Vagina (tissue), 2 donors: ENCODE measurements at regions not wholly inside any gene's neighbourhood (a gene's known extent, or its start where the extent isn't known, plus 50 kb on each side); places are given as distances from the start of the nearest gene placed in this dataset.

ENCODE experiments used
- DNase-seq, 2 donors: peaks; one replicate each; pipeline ENCODE4 v3.0.0-alpha.2; 2017; ENCODE audit errors: extremely low spot score in 2 of 2
- H3K27ac ChIP-seq: fragments of 200-600 bp; sonication (generic); one replicate; pipeline ENCODE4 v1.5.1; 2019
- H3K27me3 ChIP-seq: fragments of 200-600 bp; sonication (generic); one replicate; pipeline ENCODE4 v1.5.1; 2019
- H3K36me3 ChIP-seq, 2 donors: fragments of 200-600 bp; sonication (generic); one replicate each; pipeline ENCODE4 v1.5.1; 2017 to 2019
- H3K4me1 ChIP-seq: fragments of 200-600 bp; sonication (generic); one replicate; pipeline ENCODE4 v1.5.1; 2019
- H3K4me3 ChIP-seq, 2 donors: fragments of 200-600 bp; sonication (generic); 1 replicate in 1 of 2; 2 replicates in 1 of 2; pipeline ENCODE4 v1.5.1; 2016 to 2019
- H3K9me3 ChIP-seq: fragments of 200-600 bp; sonication (generic); one replicate; pipeline ENCODE4 v1.5.1; 2019
- CTCF ChIP-seq, 3 experiments: fragments of 450-650 bp in 2 of 3; fragments of 200-600 bp in 1 of 3; sonication (generic) in 1 of 3; IDR thresholded peaks; one replicate each; pipeline ENCODE4 v1.5.1; 2017 to 2019; ENCODE audit warnings: antibody characterized with exemption in 3 of 3, mild to moderate bottlenecking in 2 of 3, moderate library complexity in 2 of 3
- POLR2A ChIP-seq, 2 donors: fragments of 450-650 bp; IDR thresholded peaks; one replicate each; pipeline ENCODE4 v1.6.1; 2017; ENCODE audit warnings: antibody characterized with exemption in 2 of 2, mild to moderate bottlenecking in 2 of 2, moderate library complexity in 2 of 2
- POLR2AphosphoS5 ChIP-seq, 2 donors: sonication (generic); formaldehyde crosslinking; IDR thresholded peaks; one replicate each; pipeline ENCODE4 v1.9.0; 2017; ENCODE audit warnings: antibody characterized with exemption in 2 of 2, mild to moderate bottlenecking in 2 of 2, low read depth in 1 of 2; ENCODE audit not compliant: insufficient read depth in 1 of 2
- intact Hi-C: fragments of 100-400 bp; cut with DNase I; formaldehyde crosslinking; loops from one replicate; pipeline ENCODE4 v1.15.1; 2023

- Histone ChIP-seq H3K4me3 (no peak overlapping the region), H3K4me1 (no peaks in the 10 kb centered on the region), H3K36me3 (no peaks in the 10 kb centered on the region), H3K9me3 (no peaks in the 10 kb centered on the region), H3K27ac (no peak overlapping the region), H3K27me3 (no peaks in the 10 kb centered on the region)
- intact Hi-C loops: no loop called here
- no peak for DNase-seq
- TF ChIP-seq POLR2AphosphoS5 (IDR thresholded peaks at IDR 0.05; ENCODE audit: insufficient read depth in 1 of 2, low read depth in 1 of 2) (no peak), CTCF (IDR thresholded peaks at IDR 0.05) (no peak), POLR2A (IDR thresholded peaks at IDR 0.05) (no peak)
These were observed 216.3 kb downstream of the PTPRU start for GRCh38 chr1:29452463-29453230.

- H3K27me3 ChIP-seq: no peaks in the 10 kb centered on the region
- no peaks in the 10 kb centered on the region for H3K36me3 ChIP-seq
- no peak overlapping the region for H3K4me3 ChIP-seq
- no peaks in the 10 kb centered on the region for H3K4me1 ChIP-seq
- no peak for TF ChIP-seq POLR2A (IDR thresholded peaks at IDR 0.05)
- TF ChIP-seq CTCF (IDR thresholded peaks at IDR 0.05): no peak
- no peak for TF ChIP-seq POLR2AphosphoS5 (IDR thresholded peaks at IDR 0.05; ENCODE audit: insufficient read depth in 1 of 2, low read depth in 1 of 2)
- no peaks in the 10 kb centered on the region for H3K9me3 ChIP-seq
- no peak for DNase-seq
- intact Hi-C loops: no loop called here
- H3K27ac ChIP-seq: no peak overlapping the region
These were observed 215.1 kb downstream of the PTPRU start for GRCh38 chr1:29451368-29451892.

- Histone ChIP-seq H3K4me3 (no peak overlapping the region), H3K9me3 (no peaks in the 10 kb centered on the region), H3K36me3 (no peaks in the 10 kb centered on the region), H3K27ac (no peak overlapping the region), H3K4me1 (no peaks in the 10 kb centered on the region), H3K27me3 (no peaks in the 10 kb centered on the region)
- intact Hi-C loops: no loop called here
- DNase-seq: no peak
- TF ChIP-seq CTCF (IDR thresholded peaks at IDR 0.05) (no peak), POLR2AphosphoS5 (IDR thresholded peaks at IDR 0.05; ENCODE audit: insufficient read depth in 1 of 2, low read depth in 1 of 2) (no peak), POLR2A (IDR thresholded peaks at IDR 0.05) (no peak)
These were observed 214.3 kb downstream of the PTPRU start for GRCh38 chr1:29450591-29450990.

- Histone ChIP-seq H3K27me3 (no peaks in the 10 kb centered on the region), H3K9me3 (no peaks in the 10 kb centered on the region)
- no peak for TF ChIP-seq CTCF (IDR thresholded peaks at IDR 0.05)
- TF ChIP-seq POLR2AphosphoS5 (IDR thresholded peaks at IDR 0.05; ENCODE audit: insufficient read depth in 1 of 2, low read depth in 1 of 2): no peak
- no peak for TF ChIP-seq POLR2A (IDR thresholded peaks at IDR 0.05)
These were observed 212.3 kb downstream of the PTPRU start for GRCh38 chr1:29448456-29449235.

More at GRCh38 chr1:29448456-29449235, 212.3 kb downstream of the PTPRU start:
- Histone ChIP-seq H3K4me3 (no peak overlapping the region), H3K27ac (no peak overlapping the region), H3K4me1 (no peaks in the 10 kb centered on the region), H3K36me3 (no peaks in the 10 kb centered on the region)
- intact Hi-C loops: no loop called here
- no peak for DNase-seq
